GM12891 (cell line): ENCODE measurements at regions not wholly inside any gene's neighbourhood (a gene's known extent, or its start where the extent isn't known, plus 50 kb on each side); places are given as distances from the start of the nearest gene placed in this dataset.

ENCODE experiments used
- PAX5 ChIP-seq: IDR thresholded peaks from 2 replicates; pipeline ENCODE4 v1.6.1; 2011; ENCODE audit warnings: low read length, moderate library complexity, mild to moderate bottlenecking; ENCODE audit not compliant: insufficient read depth, severe bottlenecking
- POLR2A ChIP-seq: IDR thresholded peaks from 2 replicates; pipeline ENCODE4 v1.6.1; 2011; ENCODE audit warnings: low read depth, low read length, control low read depth
- POLR2AphosphoS5 ChIP-seq: IDR thresholded peaks from 2 replicates; pipeline ENCODE4 v1.6.1; 2011; ENCODE audit warnings: low read depth, low read length, control low read depth
- TAF1 ChIP-seq: IDR thresholded peaks from 2 replicates; pipeline ENCODE4 v1.6.1; 2011; ENCODE audit warnings: low read depth, low read length, control low read depth

DNA sequence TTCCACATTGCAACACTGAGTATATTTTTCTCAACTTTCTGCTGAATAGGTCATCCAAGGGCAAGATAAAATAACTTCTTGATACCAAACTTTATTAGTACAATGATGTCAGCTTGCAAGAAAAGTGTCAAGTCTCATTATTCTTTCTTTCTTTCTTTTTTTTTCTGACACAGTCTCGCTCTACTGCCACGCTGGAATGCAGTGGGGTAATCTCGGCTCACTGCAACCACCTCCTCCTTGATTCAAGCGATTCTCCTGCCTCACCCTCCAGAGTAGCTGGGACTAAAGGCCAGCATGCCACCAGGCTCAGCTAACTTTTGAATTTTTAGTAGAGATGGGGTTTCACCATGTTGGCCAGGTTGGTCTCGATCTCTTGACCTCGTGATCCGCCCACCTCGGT, 523.4 kb downstream of the FSCB start:
- no peak for TF ChIP-seq TAF1
- TF ChIP-seq POLR2A = no peak
- TF ChIP-seq POLR2AphosphoS5 = no peak
- TF ChIP-seq PAX5 = no peak
